ENCODE measurements at regions not wholly inside any gene's neighbourhood (a gene's known extent, or its start where the extent isn't known, plus 50 kb on each side); places are given as distances from the start of the nearest gene placed in this dataset.
"Not testable (repeated sequence)": the region's sequence is repeated elsewhere in the genome, so short reads cannot be mapped to it uniquely, and the experiment has no call there.

- DNase-seq: no peak
Observed at GRCh38 chr11:23772081-23772480, 724.8 kb upstream of the LUZP2 start.

GRCh38 chr11:23778971-23779370 lies 717.9 kb upstream of the LUZP2 start:
- DNase-seq: no peak

- no peak for DNase-seq
Observed at GRCh38 chr11:23780231-23780630, 716.6 kb upstream of the LUZP2 start.

GRCh38 chr11:23781803-23782560 lies 714.9 kb upstream of the LUZP2 start:
- no peak for DNase-seq

- not testable (repeated sequence) for DNase-seq
Observed at GRCh38 chr11:23786974-23787373, 709.9 kb upstream of the LUZP2 start.

GRCh38 chr11:23789200-23789853 lies 707.5 kb upstream of the LUZP2 start:
- no peak for DNase-seq

- DNase-seq: no peak
Observed at GRCh38 chr11:23789938-23790371, 706.9 kb upstream of the LUZP2 start.

- no peak for DNase-seq
Observed at GRCh38 chr11:23797624-23798419, 699.0 kb upstream of the LUZP2 start.

GRCh38 chr11:23834306-23834705 lies 662.5 kb upstream of the LUZP2 start:
- not testable (repeated sequence) for DNase-seq

GRCh38 chr11:23836981-23837380 lies 659.9 kb upstream of the LUZP2 start:
- DNase-seq: no peak

- no peak for DNase-seq
Observed at GRCh38 chr11:23840872-23841271, 656.0 kb upstream of the LUZP2 start.

- DNase-seq: no peak
Observed at GRCh38 chr11:23846902-23847422, 649.9 kb upstream of the LUZP2 start.

GRCh38 chr11:23851216-23851615 lies 645.6 kb upstream of the LUZP2 start:
- no peak for DNase-seq

GRCh38 chr11:23856654-23857053 lies 640.2 kb upstream of the LUZP2 start:
- no peak for DNase-seq

GRCh38 chr11:23859087-23859486 lies 637.8 kb upstream of the LUZP2 start:
- DNase-seq: no peak

GRCh38 chr11:23861615-23862014 lies 635.2 kb upstream of the LUZP2 start:
- no peak for DNase-seq

- no peak for DNase-seq
Observed at GRCh38 chr11:23865341-23865975, 631.4 kb upstream of the LUZP2 start.

GRCh38 chr11:23866641-23867040 lies 630.2 kb upstream of the LUZP2 start:
- DNase-seq: no peak

- no peak for DNase-seq
Observed at GRCh38 chr11:23869671-23870070, 627.2 kb upstream of the LUZP2 start.

- DNase-seq: no peak
Observed at GRCh38 chr11:23873406-23873805, 623.4 kb upstream of the LUZP2 start.

GRCh38 chr11:23875176-23875850 lies 621.5 kb upstream of the LUZP2 start:
- no peak for DNase-seq

GRCh38 chr11:23883426-23884048 lies 613.3 kb upstream of the LUZP2 start:
- DNase-seq: not testable (repeated sequence)

All from NCI-H446 treated with DMSO at 0.1 percent for 48 hours (cell line).